ENCODE measurements at regions not wholly inside any gene's neighbourhood (a gene's known extent, or its start where the extent isn't known, plus 50 kb on each side); places are given as distances from the start of the nearest gene placed in this dataset.

DNA sequence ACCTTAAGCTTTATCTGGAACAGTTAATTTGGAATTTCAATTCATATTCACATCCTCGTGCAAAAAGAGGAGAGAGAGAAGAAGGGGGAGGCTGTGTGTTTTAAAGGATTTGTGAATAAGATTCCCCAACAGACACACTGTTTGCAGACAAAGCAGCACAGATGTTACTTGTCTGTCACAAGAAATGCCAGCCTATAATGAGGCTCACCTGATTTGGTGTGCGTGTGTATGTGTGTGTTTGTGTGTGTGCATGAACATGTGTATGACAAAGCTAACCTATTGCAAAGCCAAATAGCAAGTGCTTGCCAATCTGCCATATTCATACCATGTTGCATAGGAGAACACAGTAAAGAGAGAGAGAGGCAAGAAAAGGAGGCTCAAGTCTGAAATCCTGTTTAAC, 361.6 kb upstream of the NOVA1 start:
- TF ChIP-seq BHLHE40 (IDR thresholded peaks at IDR 0.05; ENCODE audit: borderline replicate concordance) (no peak), FOXK2 (IDR thresholded peaks at IDR 0.05) (no peak), FOXM1 (IDR thresholded peaks at IDR 0.05; ENCODE audit: borderline replicate concordance) (no peak)

All from HEK293T (cell line).